ENCODE measurements at regions not wholly inside any gene's neighbourhood (a gene's known extent, or its start where the extent isn't known, plus 50 kb on each side); places are given as distances from the start of the nearest gene placed in this dataset.

DNA sequence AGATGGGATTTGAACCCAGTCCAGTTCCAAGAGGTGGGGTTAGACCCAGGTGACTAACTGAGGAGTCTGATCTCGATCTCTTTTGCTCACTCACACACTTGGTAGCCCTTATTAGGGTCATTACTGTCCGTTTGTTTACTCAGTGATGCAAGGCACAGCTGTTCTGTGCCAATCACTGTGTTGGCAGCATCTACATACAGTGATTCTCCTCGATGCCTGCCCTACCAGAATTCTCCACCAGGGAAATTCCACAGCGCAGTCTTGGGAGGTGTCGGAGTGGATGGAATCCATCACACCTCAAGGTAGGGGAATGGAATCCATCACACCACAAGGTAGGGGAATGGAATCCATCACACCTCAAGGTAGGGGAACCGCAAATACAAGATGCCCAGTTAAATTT is 279.6 kb downstream of the MAF start:
- Mint-ChIP-seq H3K4me3 (ENCODE audit: unreplicated experiment) (no peak overlapping the region), H3K27ac (ENCODE audit: unreplicated experiment) (no peak overlapping the region), H3K9me3 (ENCODE audit: unreplicated experiment) (no peaks in the 10 kb centered on the region), H3K36me3 (ENCODE audit: low read depth, unreplicated experiment) (no peaks in the 10 kb centered on the region), H3K27me3 (ENCODE audit: low read depth, unreplicated experiment) (peaks cover 47% of the 10 kb centered on the region), H3K4me1 (ENCODE audit: low read depth, unreplicated experiment) (no peaks in the 10 kb centered on the region)
- no peaks in the 10 kb centered on the region for H4K20me1 ChIP-seq (ENCODE audit: insufficient read depth, low read length)
- no peak overlapping the region for H3K4me3 ChIP-seq (ENCODE audit: insufficient read depth, low read depth, low read length)
- no peaks in the 10 kb centered on the region for H3K27me3 ChIP-seq (ENCODE audit: insufficient read depth, low read length)
- no peaks in the 10 kb centered on the region for H3K79me2 ChIP-seq (ENCODE audit: insufficient read depth, low read length)
- TF ChIP-seq EZH2 (IDR thresholded peaks at IDR 0.05; ENCODE audit: insufficient read depth, low read length), result no peak
- TF ChIP-seq, protein P1, sequence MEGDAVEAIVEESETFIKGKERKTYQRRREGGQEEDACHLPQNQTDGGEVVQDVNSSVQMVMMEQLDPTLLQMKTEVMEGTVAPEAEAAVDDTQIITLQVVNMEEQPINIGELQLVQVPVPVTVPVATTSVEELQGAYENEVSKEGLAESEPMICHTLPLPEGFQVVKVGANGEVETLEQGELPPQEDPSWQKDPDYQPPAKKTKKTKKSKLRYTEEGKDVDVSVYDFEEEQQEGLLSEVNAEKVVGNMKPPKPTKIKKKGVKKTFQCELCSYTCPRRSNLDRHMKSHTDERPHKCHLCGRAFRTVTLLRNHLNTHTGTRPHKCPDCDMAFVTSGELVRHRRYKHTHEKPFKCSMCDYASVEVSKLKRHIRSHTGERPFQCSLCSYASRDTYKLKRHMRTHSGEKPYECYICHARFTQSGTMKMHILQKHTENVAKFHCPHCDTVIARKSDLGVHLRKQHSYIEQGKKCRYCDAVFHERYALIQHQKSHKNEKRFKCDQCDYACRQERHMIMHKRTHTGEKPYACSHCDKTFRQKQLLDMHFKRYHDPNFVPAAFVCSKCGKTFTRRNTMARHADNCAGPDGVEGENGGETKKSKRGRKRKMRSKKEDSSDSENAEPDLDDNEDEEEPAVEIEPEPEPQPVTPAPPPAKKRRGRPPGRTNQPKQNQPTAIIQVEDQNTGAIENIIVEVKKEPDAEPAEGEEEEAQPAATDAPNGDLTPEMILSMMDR (IDR thresholded peaks at IDR 0.05; ENCODE audit: insufficient read depth, low read depth, low read length), result no peak
- FAIRE-seq, result no peak
- no peak overlapping the region for H3K9ac ChIP-seq (ENCODE audit: low read length)
- no peak overlapping the region for H2AFZ ChIP-seq (ENCODE audit: low read depth, low read length)
- peaks cover 3% of the 10 kb centered on the region for H3K9me3 ChIP-seq (ENCODE audit: insufficient read depth, low read depth, low read length)
- no peak overlapping the region for H3K27ac ChIP-seq (ENCODE audit: low read depth, low read length)
- no peaks in the 10 kb centered on the region for H3K36me3 ChIP-seq (ENCODE audit: insufficient read depth, low read length)
- H3K4me1 ChIP-seq (ENCODE audit: insufficient read depth, low read length), result no peaks in the 10 kb centered on the region
- no peak for DNase-seq (ENCODE audit: low read depth)
- no peak overlapping the region for H3K4me2 ChIP-seq (ENCODE audit: low read length)

DNA sequence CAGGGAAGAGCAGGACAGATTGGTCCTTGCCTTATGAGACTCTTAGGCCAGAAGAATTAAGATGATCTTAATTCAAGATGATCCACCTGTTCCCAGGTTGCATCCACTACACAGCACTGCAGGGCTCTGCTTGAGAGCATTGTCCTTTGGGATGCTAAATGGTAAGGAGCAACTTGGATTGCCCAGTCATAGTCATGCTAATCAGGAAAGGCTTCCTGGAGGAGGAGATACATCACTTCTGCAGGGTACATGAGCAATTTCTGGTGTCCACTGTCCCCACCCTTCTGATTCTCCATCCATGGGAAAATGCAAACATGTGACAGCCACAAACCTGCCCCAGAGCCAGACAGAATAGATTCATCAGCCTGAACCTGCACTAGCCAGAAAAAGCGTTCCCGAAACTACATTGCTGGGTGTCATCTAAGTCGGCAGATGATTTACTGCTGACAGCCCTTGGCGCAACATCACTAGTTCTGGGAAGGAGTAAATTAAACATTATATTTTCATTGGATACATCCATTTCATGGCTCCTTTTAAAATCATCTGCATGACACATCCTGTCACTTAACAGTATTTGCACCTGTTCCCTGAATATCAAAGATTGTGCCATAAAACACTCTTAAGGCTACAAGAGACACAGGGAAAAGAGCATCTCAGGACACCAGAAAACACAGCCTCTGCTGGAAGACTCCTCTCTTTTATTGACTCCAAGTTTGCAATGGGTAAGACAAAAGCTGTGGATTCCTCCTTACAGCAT is 282.2 kb downstream of the MAF start:
- H2AFZ ChIP-seq (ENCODE audit: low read depth, low read length), result no peak overlapping the region
- no peak for TF ChIP-seq EZH2 (IDR thresholded peaks at IDR 0.05; ENCODE audit: insufficient read depth, low read length)
- TF ChIP-seq, protein P1 (IDR thresholded peaks at IDR 0.05; ENCODE audit: insufficient read depth, low read depth, low read length), result no peak
- H3K36me3 Mint-ChIP-seq (ENCODE audit: low read depth, unreplicated experiment), result no peaks in the 10 kb centered on the region
- H3K36me3 ChIP-seq (ENCODE audit: insufficient read depth, low read length), result no peaks in the 10 kb centered on the region
- DNase-seq (ENCODE audit: low read depth), result no peak
- no peaks in the 10 kb centered on the region for H3K79me2 ChIP-seq (ENCODE audit: insufficient read depth, low read length)
- no peak for FAIRE-seq
- peaks cover 42% of the 10 kb centered on the region for H3K27me3 Mint-ChIP-seq (ENCODE audit: low read depth, unreplicated experiment)
- H3K27ac ChIP-seq (ENCODE audit: low read depth, low read length), result no peak overlapping the region
- no peak overlapping the region for H3K4me2 ChIP-seq (ENCODE audit: low read length)
- H3K4me1 Mint-ChIP-seq (ENCODE audit: low read depth, unreplicated experiment), result no peaks in the 10 kb centered on the region
- no peaks in the 10 kb centered on the region for H3K9me3 Mint-ChIP-seq (ENCODE audit: unreplicated experiment)
- H4K20me1 ChIP-seq (ENCODE audit: insufficient read depth, low read length), result no peaks in the 10 kb centered on the region
- H3K4me3 ChIP-seq (ENCODE audit: insufficient read depth, low read depth, low read length), result no peak overlapping the region
- no peak overlapping the region for H3K9ac ChIP-seq (ENCODE audit: low read length)
- H3K4me3 Mint-ChIP-seq (ENCODE audit: unreplicated experiment), result no peak overlapping the region
- no peaks in the 10 kb centered on the region for H3K27me3 ChIP-seq (ENCODE audit: insufficient read depth, low read length)
- no peak overlapping the region for H3K27ac Mint-ChIP-seq (ENCODE audit: unreplicated experiment)
- peaks cover 5% of the 10 kb centered on the region for H3K9me3 ChIP-seq (ENCODE audit: insufficient read depth, low read depth, low read length)
- H3K4me1 ChIP-seq (ENCODE audit: insufficient read depth, low read length), result no peaks in the 10 kb centered on the region

DNA sequence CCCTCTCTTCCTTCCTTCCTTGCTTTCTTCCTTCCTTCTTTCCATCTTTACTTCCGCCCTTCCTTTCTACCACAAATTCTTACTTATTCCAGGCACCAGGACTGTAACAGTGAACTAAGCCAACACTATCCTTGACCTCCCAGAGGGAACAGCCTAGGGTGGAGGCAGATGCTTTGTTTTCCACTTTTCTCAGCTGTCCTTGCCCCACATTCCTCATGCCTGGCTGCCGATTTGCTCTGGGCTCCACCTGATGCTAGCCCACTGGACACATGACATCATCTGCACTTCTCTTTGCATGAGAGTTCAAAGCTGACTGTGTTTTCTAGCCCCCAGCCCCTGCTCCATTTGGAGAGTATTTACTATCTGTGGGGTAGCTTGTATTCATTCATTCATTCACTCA is 283.0 kb downstream of the MAF start:
- Histone ChIP-seq H3K4me1 (ENCODE audit: insufficient read depth, low read length) (no peaks in the 10 kb centered on the region), H3K79me2 (ENCODE audit: insufficient read depth, low read length) (no peaks in the 10 kb centered on the region), H3K4me2 (ENCODE audit: low read length) (no peak overlapping the region), H3K9me3 (ENCODE audit: insufficient read depth, low read depth, low read length) (peaks cover 5% of the 10 kb centered on the region), H3K27me3 (ENCODE audit: insufficient read depth, low read length) (no peaks in the 10 kb centered on the region), H4K20me1 (ENCODE audit: insufficient read depth, low read length) (no peaks in the 10 kb centered on the region), H3K27ac (ENCODE audit: low read depth, low read length) (no peak overlapping the region), H3K4me3 (ENCODE audit: insufficient read depth, low read depth, low read length) (no peak overlapping the region), H3K36me3 (ENCODE audit: insufficient read depth, low read length) (no peaks in the 10 kb centered on the region), H2AFZ (ENCODE audit: low read depth, low read length) (no peak overlapping the region), H3K9ac (ENCODE audit: low read length) (no peak overlapping the region)
- H3K27me3 Mint-ChIP-seq (ENCODE audit: low read depth, unreplicated experiment), result peaks cover 40% of the 10 kb centered on the region
- DNase-seq (ENCODE audit: low read depth) (no peak), FAIRE-seq (no peak)
- H3K4me3 Mint-ChIP-seq (ENCODE audit: unreplicated experiment), result no peak overlapping the region
- H3K27ac Mint-ChIP-seq (ENCODE audit: unreplicated experiment), result no peak overlapping the region
- H3K36me3 Mint-ChIP-seq (ENCODE audit: low read depth, unreplicated experiment), result no peaks in the 10 kb centered on the region
- TF ChIP-seq, protein P1 (IDR thresholded peaks at IDR 0.05; ENCODE audit: insufficient read depth, low read depth, low read length), result no peak
- no peak for TF ChIP-seq EZH2 (IDR thresholded peaks at IDR 0.05; ENCODE audit: insufficient read depth, low read length)
- no peaks in the 10 kb centered on the region for H3K9me3 Mint-ChIP-seq (ENCODE audit: unreplicated experiment)
- H3K4me1 Mint-ChIP-seq (ENCODE audit: low read depth, unreplicated experiment), result no peaks in the 10 kb centered on the region
